Progenitor cell of endocrine pancreas (in vitro differentiated cells): ENCODE measurements at regions not wholly inside any gene's neighbourhood (a gene's known extent, or its start where the extent isn't known, plus 50 kb on each side); places are given as distances from the start of the nearest gene placed in this dataset.

ENCODE experiments used
- DNase-seq: peaks from one replicate; pipeline ENCODE4 v3.0.0; 2021; ENCODE audit warnings: low spot score; ENCODE audit not compliant: unreplicated experiment
- H3K27ac Mint-ChIP-seq: 2 replicates; pipeline ENCODE4 v1.8.0; 2021; ENCODE audit warnings: mild to moderate bottlenecking, moderate library complexity, mixed read lengths
- H3K27me3 Mint-ChIP-seq: 2 replicates; pipeline ENCODE4 v1.8.0; 2021; ENCODE audit warnings: mixed read lengths
- H3K36me3 Mint-ChIP-seq: 2 replicates; pipeline ENCODE4 v1.8.0; 2022; ENCODE audit warnings: mixed read lengths; ENCODE audit not compliant: insufficient read depth
- H3K4me1 Mint-ChIP-seq: 2 replicates; pipeline ENCODE4 v1.8.0; 2021; ENCODE audit warnings: low read depth, mixed read lengths
- H3K4me3 Mint-ChIP-seq: 2 replicates; pipeline ENCODE4 v1.8.0; 2021; ENCODE audit warnings: low read depth, mild to moderate bottlenecking, moderate library complexity, mixed read lengths
- H3K9me3 Mint-ChIP-seq: 2 replicates; pipeline ENCODE4 v1.8.0; 2021; ENCODE audit warnings: low read depth, mixed read lengths
- TF ChIP-seq, protein P1 (sequence below): fragments of 200-600 bp; sonication (generic); IDR thresholded peaks from one replicate; pipeline ENCODE4 v1.5.0; 2021; ENCODE audit warnings: antibody characterized with exemption, mild to moderate bottlenecking; ENCODE audit not compliant: unreplicated experiment

DNA sequence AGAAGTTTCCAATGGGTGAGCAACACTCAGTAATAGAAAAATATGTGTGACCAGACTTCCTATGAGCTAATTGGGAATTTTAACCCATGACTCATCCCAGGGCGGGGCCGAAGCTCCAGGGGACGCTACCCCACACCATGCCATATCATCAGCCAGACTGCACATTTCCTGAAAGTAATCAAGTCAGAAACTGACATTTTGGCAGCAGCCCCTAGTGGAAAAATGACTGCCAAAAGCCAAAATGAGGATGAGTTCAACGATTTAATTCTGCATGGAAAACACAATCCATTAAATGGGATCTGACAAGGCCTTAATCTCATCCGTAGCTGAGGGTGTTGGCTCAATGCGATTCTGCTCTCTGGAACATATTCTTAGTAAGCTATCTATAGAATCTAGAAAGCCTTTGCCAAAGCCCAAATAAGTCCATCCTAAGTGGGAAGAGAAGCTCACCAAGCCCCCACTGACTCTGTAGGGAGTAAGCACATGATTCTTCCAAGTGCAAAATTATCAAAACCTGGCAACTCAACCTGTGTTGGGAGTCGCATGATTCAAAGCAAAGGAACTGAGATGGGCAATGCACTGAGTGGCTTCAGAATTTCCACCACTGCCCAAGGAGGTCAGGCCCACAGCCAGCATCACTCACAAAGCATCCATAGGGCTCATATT, 93.1 kb upstream of the PDE1C start:
- H3K36me3 Mint-ChIP-seq = no peaks in the 10 kb centered on the region
- no peak overlapping the region for H3K27ac Mint-ChIP-seq
- no peaks in the 10 kb centered on the region for H3K27me3 Mint-ChIP-seq
- no peaks in the 10 kb centered on the region for H3K9me3 Mint-ChIP-seq
- TF ChIP-seq, protein P1, sequence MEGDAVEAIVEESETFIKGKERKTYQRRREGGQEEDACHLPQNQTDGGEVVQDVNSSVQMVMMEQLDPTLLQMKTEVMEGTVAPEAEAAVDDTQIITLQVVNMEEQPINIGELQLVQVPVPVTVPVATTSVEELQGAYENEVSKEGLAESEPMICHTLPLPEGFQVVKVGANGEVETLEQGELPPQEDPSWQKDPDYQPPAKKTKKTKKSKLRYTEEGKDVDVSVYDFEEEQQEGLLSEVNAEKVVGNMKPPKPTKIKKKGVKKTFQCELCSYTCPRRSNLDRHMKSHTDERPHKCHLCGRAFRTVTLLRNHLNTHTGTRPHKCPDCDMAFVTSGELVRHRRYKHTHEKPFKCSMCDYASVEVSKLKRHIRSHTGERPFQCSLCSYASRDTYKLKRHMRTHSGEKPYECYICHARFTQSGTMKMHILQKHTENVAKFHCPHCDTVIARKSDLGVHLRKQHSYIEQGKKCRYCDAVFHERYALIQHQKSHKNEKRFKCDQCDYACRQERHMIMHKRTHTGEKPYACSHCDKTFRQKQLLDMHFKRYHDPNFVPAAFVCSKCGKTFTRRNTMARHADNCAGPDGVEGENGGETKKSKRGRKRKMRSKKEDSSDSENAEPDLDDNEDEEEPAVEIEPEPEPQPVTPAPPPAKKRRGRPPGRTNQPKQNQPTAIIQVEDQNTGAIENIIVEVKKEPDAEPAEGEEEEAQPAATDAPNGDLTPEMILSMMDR = no peak
- H3K4me3 Mint-ChIP-seq = no peak overlapping the region
- H3K4me1 Mint-ChIP-seq = peaks cover 4% of the 10 kb centered on the region
- no peak for DNase-seq

- Mint-ChIP-seq H3K27ac (no peak overlapping the region), H3K27me3 (no peaks in the 10 kb centered on the region), H3K4me1 (peaks cover 6% of the 10 kb centered on the region), H3K36me3 (no peaks in the 10 kb centered on the region), H3K4me3 (no peak overlapping the region), H3K9me3 (no peaks in the 10 kb centered on the region)
- TF ChIP-seq, protein P1 = no peak
- DNase-seq = no peak
These were observed 91.5 kb upstream of the PDE1C start for GRCh38 chr7:32161708-32162107.

GRCh38 chr7:32158751-32159745, 88.8 kb upstream of the PDE1C start:
- Mint-ChIP-seq H3K27ac (no peak overlapping the region), H3K9me3 (no peaks in the 10 kb centered on the region), H3K36me3 (no peaks in the 10 kb centered on the region), H3K27me3 (no peaks in the 10 kb centered on the region), H3K4me3 (no peak overlapping the region), H3K4me1 (peaks cover 6% of the 10 kb centered on the region)
- TF ChIP-seq, protein P1 = no peak
- DNase-seq = no peak

DNA sequence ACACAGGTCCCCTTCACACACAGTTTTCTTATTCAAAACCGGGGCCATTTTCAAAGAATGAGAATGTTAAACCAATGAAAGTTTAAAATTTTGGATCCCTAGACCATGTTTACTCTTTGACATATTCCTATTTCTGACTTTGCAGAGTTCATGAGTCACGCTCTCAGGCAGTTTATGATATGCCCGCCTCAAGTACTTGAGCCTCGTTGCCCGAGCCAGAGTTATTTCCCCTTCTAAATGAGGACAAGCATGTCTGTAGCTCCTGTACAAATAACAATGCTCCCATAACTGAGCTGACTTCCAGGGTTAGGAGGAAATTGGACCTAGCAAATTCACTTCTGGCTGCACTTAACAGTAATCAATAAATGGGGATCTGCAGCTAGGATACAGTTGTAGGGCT, 87.9 kb upstream of the PDE1C start:
- Mint-ChIP-seq H3K9me3 (no peaks in the 10 kb centered on the region), H3K27me3 (no peaks in the 10 kb centered on the region), H3K36me3 (no peaks in the 10 kb centered on the region), H3K4me1 (peaks cover 6% of the 10 kb centered on the region), H3K4me3 (no peak overlapping the region), H3K27ac (no peak overlapping the region)
- TF ChIP-seq, protein P1 = no peak
- no peak for DNase-seq

DNA sequence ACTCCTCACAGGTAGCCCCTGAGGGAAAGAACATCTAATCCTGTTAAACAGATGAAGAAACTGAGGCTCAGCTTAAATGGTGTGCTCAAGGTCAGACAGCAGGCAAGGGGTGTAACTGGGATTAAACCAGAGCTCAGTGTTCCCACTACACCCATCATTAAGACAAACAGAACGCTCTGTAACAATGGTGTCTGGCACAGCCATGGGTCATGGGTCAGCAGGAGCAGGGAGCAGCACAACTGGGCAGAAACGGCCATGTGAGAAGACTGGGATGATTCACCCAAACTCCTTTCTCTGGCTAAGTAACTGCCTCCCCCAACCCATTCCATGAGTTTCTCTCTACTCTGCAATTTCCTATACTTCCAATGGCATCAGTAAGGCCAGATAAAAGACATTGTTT, 85.5 kb upstream of the PDE1C start:
- Mint-ChIP-seq H3K27ac (no peak overlapping the region), H3K36me3 (no peaks in the 10 kb centered on the region), H3K27me3 (no peaks in the 10 kb centered on the region), H3K4me3 (no peak overlapping the region), H3K4me1 (peaks cover 6% of the 10 kb centered on the region), H3K9me3 (peaks cover 7% of the 10 kb centered on the region)
- TF ChIP-seq, protein P1 = no peak
- DNase-seq = no peak
